ENCODE measurements at regions not wholly inside any gene's neighbourhood (a gene's known extent, or its start where the extent isn't known, plus 50 kb on each side); places are given as distances from the start of the nearest gene placed in this dataset.
A peak's percentile ranks its signal among the peaks of the same experiment; 100 is the strongest.

GRCh38 chr16:65772134-65772732 lies 594.3 kb upstream of the CDH5 start:
- no peak overlapping the region for H3K4me3 ChIP-seq (ENCODE audit: low read depth, low read length)

GRCh38 chr16:65771707-65772106 lies 594.8 kb upstream of the CDH5 start:
- no peak for TF ChIP-seq CTCF (IDR thresholded peaks at IDR 0.05; ENCODE audit: insufficient read depth, low read depth, low read length)
- no peak overlapping the region for H3K4me3 ChIP-seq (ENCODE audit: low read depth, low read length)
- no peak for DNase-seq (ENCODE audit: low read depth)

More at GRCh38 chr16:65772134-65772732, 594.3 kb upstream of the CDH5 start:
- no peak for DNase-seq (ENCODE audit: low read depth)
- no peak for TF ChIP-seq CTCF (IDR thresholded peaks at IDR 0.05; ENCODE audit: insufficient read depth, low read depth, low read length)

- no peak overlapping the region for H3K4me3 ChIP-seq (ENCODE audit: low read depth, low read length)
- no peak for DNase-seq (ENCODE audit: low read depth)
- TF ChIP-seq CTCF (IDR thresholded peaks at IDR 0.05; ENCODE audit: insufficient read depth, low read depth, low read length), result no peak
Observed at GRCh38 chr16:65770752-65771151, 595.7 kb upstream of the CDH5 start.

GRCh38 chr16:65769776-65770438 lies 596.6 kb upstream of the CDH5 start:
- no peak for DNase-seq (ENCODE audit: low read depth)
- no peak for TF ChIP-seq CTCF (IDR thresholded peaks at IDR 0.05; ENCODE audit: insufficient read depth, low read depth, low read length)

GRCh38 chr16:65769055-65769465 lies 597.4 kb upstream of the CDH5 start:
- H3K4me3 ChIP-seq (ENCODE audit: low read depth, low read length), result no peak overlapping the region
- TF ChIP-seq CTCF (IDR thresholded peaks at IDR 0.05; ENCODE audit: insufficient read depth, low read depth, low read length), result no peak
- peak; percentile 64 for DNase-seq (ENCODE audit: low read depth)

More at GRCh38 chr16:65769776-65770438, 596.6 kb upstream of the CDH5 start:
- no peak overlapping the region for H3K4me3 ChIP-seq (ENCODE audit: low read depth, low read length)

- no peak for DNase-seq (ENCODE audit: low read depth)
- H3K4me3 ChIP-seq (ENCODE audit: low read depth, low read length), result no peak overlapping the region
- no peak for TF ChIP-seq CTCF (IDR thresholded peaks at IDR 0.05; ENCODE audit: insufficient read depth, low read depth, low read length)
Observed at GRCh38 chr16:65767125-65767524, 599.4 kb upstream of the CDH5 start.

Data from fibroblast of villous mesenchyme (primary cell).